H9 (cell line): ENCODE measurements at regions not wholly inside any gene's neighbourhood (a gene's known extent, or its start where the extent isn't known, plus 50 kb on each side); places are given as distances from the start of the nearest gene placed in this dataset.

ENCODE experiments used
- DNase-seq: peaks from one replicate; pipeline ENCODE4 v3.0.0-alpha.2; 2017
- H2AFZ ChIP-seq: one replicate; pipeline ENCODE4 v1.6.1; 2013; ENCODE audit warnings: mild to moderate bottlenecking, low read length, control low read depth, moderate library complexity
- H2AK5ac ChIP-seq: 2 replicates; pipeline ENCODE4 v1.6.1; 2013; ENCODE audit warnings: low read length, control low read depth, mixed read lengths; ENCODE audit not compliant: insufficient read length
- H2BK120ac ChIP-seq: one replicate; pipeline ENCODE4 v1.6.1; 2013; ENCODE audit warnings: low read depth, mild to moderate bottlenecking, low read length, control low read depth, inconsistent platforms; ENCODE audit not compliant: poor library complexity, severe bottlenecking
- H2BK12ac ChIP-seq: 2 replicates; pipeline ENCODE4 v1.6.1; 2013; ENCODE audit warnings: low read length, control low read depth, mixed read lengths, low read depth; ENCODE audit not compliant: insufficient read length
- H2BK15ac ChIP-seq: 2 replicates; pipeline ENCODE4 v1.6.1; 2013; ENCODE audit warnings: low read depth, low read length, control low read depth
- H2BK20ac ChIP-seq: one replicate; pipeline ENCODE4 v1.6.1; 2013; ENCODE audit warnings: low read depth, mild to moderate bottlenecking, low read length, control low read depth, inconsistent platforms; ENCODE audit not compliant: poor library complexity, severe bottlenecking
- H2BK5ac ChIP-seq: 2 replicates; pipeline ENCODE4 v1.6.1; 2013; ENCODE audit warnings: low read length, control low read depth, mixed read lengths; ENCODE audit not compliant: insufficient read length
- H3K14ac ChIP-seq: 2 replicates; pipeline ENCODE4 v1.6.1; 2013; ENCODE audit warnings: low read length, control low read depth; ENCODE audit not compliant: insufficient read depth
- H3K18ac ChIP-seq: 2 replicates; pipeline ENCODE4 v1.6.1; 2013; ENCODE audit warnings: low read depth, mild to moderate bottlenecking, mixed read lengths, low read length, control low read depth; ENCODE audit not compliant: insufficient read length
- H3K23ac ChIP-seq: 2 replicates; pipeline ENCODE4 v1.6.1; 2013; ENCODE audit warnings: low read length, control low read depth, mixed read lengths, low read depth; ENCODE audit not compliant: insufficient read length
- H3K23me2 ChIP-seq: 2 replicates; pipeline ENCODE4 v1.6.1; 2013; ENCODE audit warnings: low read depth, mild to moderate bottlenecking, mixed read lengths, low read length, control low read depth; ENCODE audit not compliant: insufficient read length, poor library complexity, severe bottlenecking
- H3K27ac ChIP-seq: 2 replicates; pipeline ENCODE4 v1.5.1; 2013; ENCODE audit warnings: low read length, control low read depth, mixed read lengths, low read depth; ENCODE audit not compliant: insufficient read length
- H3K27me3 ChIP-seq: 2 replicates; pipeline ENCODE4 v1.6.1; 2013; ENCODE audit warnings: low read length, control low read depth, inconsistent platforms; ENCODE audit not compliant: insufficient read depth
- H3K4ac ChIP-seq: 2 replicates; pipeline ENCODE4 v1.6.1; 2013; ENCODE audit warnings: low read depth, mild to moderate bottlenecking, control low read depth, inconsistent platforms, low read length, moderate library complexity
- H3K4me1 ChIP-seq: 2 replicates; pipeline ENCODE4 v1.6.1; 2013; ENCODE audit warnings: low read length, control low read depth, inconsistent platforms; ENCODE audit not compliant: insufficient read depth
- H3K4me2 ChIP-seq: 2 replicates; pipeline ENCODE4 v1.6.1; 2013; ENCODE audit warnings: low read length, control low read depth, mixed read lengths; ENCODE audit not compliant: insufficient read length, insufficient read depth
- H3K56ac ChIP-seq: 2 replicates; pipeline ENCODE4 v1.6.1; 2013; ENCODE audit warnings: low read depth, mild to moderate bottlenecking, mixed read lengths, low read length, control low read depth; ENCODE audit not compliant: insufficient read length
- H3K79me1 ChIP-seq: 2 replicates; pipeline ENCODE4 v1.6.1; 2013; ENCODE audit warnings: low read depth, mild to moderate bottlenecking, moderate library complexity, low read length, control low read depth, inconsistent platforms; ENCODE audit not compliant: insufficient read depth, poor library complexity, severe bottlenecking
- H3K79me2 ChIP-seq: 2 replicates; pipeline ENCODE4 v1.6.1; 2013; ENCODE audit warnings: low read length, control low read depth, inconsistent platforms; ENCODE audit not compliant: insufficient read depth
- H3K9ac ChIP-seq: 2 replicates; pipeline ENCODE4 v1.6.1; 2013; ENCODE audit warnings: low read length, control low read depth, mixed read lengths; ENCODE audit not compliant: insufficient read length; ENCODE audit errors: extremely low read depth
- H3K9me3 ChIP-seq: one replicate; pipeline ENCODE4 v1.6.1; 2013; ENCODE audit warnings: low read depth, low read length, inconsistent platforms; ENCODE audit not compliant: control insufficient read depth
- H3T11ph ChIP-seq: one replicate; pipeline ENCODE4 v1.6.1; 2013; ENCODE audit warnings: mild to moderate bottlenecking, low read length, control low read depth, inconsistent platforms
- H4K20me1 ChIP-seq: one replicate; pipeline ENCODE4 v1.6.1; 2013; ENCODE audit not compliant: control insufficient read depth, insufficient read length, insufficient read depth
- H4K5ac ChIP-seq: 2 replicates; pipeline ENCODE4 v1.6.1; 2013; ENCODE audit warnings: low read depth, mild to moderate bottlenecking, mixed read lengths, low read length, control low read depth; ENCODE audit not compliant: insufficient read length
- H4K8ac ChIP-seq: replicated peaks from 2 replicates; pipeline ENCODE4 v1.6.1; 2013; ENCODE audit warnings: low read length, control low read depth, mixed read lengths, low read depth; ENCODE audit not compliant: insufficient read length
- H4K91ac ChIP-seq: 2 replicates; pipeline ENCODE4 v1.6.1; 2013; ENCODE audit warnings: low read depth, mild to moderate bottlenecking, moderate library complexity, mixed read lengths, low read length, control low read depth; ENCODE audit not compliant: insufficient read length
- H3K27ac Mint-ChIP-seq, 3 experiments: 2 replicates in 2 of 3; 3 replicates in 1 of 3; pipeline ENCODE4 v1.8.0; 2020 to 2021; ENCODE audit warnings: mixed read lengths in 3 of 3, mild to moderate bottlenecking in 1 of 3, moderate library complexity in 1 of 3
- H3K27me3 Mint-ChIP-seq: 2 replicates; pipeline ENCODE4 v1.8.0; 2021; ENCODE audit warnings: low read depth, mild to moderate bottlenecking, moderate library complexity, mixed read lengths
- H3K36me3 Mint-ChIP-seq, 3 experiments: 2 replicates in 2 of 3; 3 replicates in 1 of 3; pipeline ENCODE4 v1.8.0; 2020 to 2021; ENCODE audit warnings: low read depth in 3 of 3, mixed read lengths in 3 of 3; ENCODE audit not compliant: insufficient read depth in 1 of 3
- H3K4me1 Mint-ChIP-seq, 2 experiments: 2 replicates each; pipeline ENCODE4 v1.8.0; 2020; ENCODE audit warnings: mixed read lengths in 2 of 2
- H3K4me3 Mint-ChIP-seq, 2 experiments: 2 replicates in 1 of 2; 3 replicates in 1 of 2; pipeline ENCODE4 v1.8.0; 2020 to 2021; ENCODE audit warnings: mild to moderate bottlenecking in 2 of 2, mixed read lengths in 2 of 2, moderate library complexity in 1 of 2
- H3K9me3 Mint-ChIP-seq, 2 experiments: 2 replicates in 1 of 2; 3 replicates in 1 of 2; pipeline ENCODE4 v1.8.0; 2020; ENCODE audit warnings: mild to moderate bottlenecking in 2 of 2, mixed read lengths in 2 of 2, moderate library complexity in 1 of 2
- CTCF ChIP-seq: fragments of 200-600 bp; sonication (generic); conservative IDR thresholded peaks from 3 replicates; pipeline ENCODE4 v1.8.0; 2021; ENCODE audit warnings: antibody characterized with exemption, mild to moderate bottlenecking
- WGBS: extraction: QIAGEN DNeasy Blood & Tissue Kit; methylation state at CpG from one replicate; pipeline ENCODE4 v1.1.7; 2013; ENCODE audit warnings: missing lambda C conversion rate, low lambda C conversion rate, mixed read lengths; ENCODE audit not compliant: insufficient read length; ENCODE audit errors: extremely low coverage; 5-methylcytosine and 5-hydroxymethylcytosine counted together

GRCh38 chr7:54825368-54825767 is 66.4 kb upstream of the SEC61G start:
- Histone ChIP-seq H3K79me2 (no peaks in the 10 kb centered on the region), H3K79me1 (no peaks in the 10 kb centered on the region), H3K27me3 (no peaks in the 10 kb centered on the region), H3K4me1 (no peaks in the 10 kb centered on the region), H4K5ac (no peak overlapping the region), H2BK12ac (no peak overlapping the region), H2AK5ac (no peak overlapping the region), H3K27ac (no peak overlapping the region), H3K56ac (no peak overlapping the region), H2BK15ac (no peak overlapping the region), H3K9ac (no peak overlapping the region), H2BK20ac (no peak overlapping the region), H4K91ac (no peak overlapping the region), H2AFZ (no peak overlapping the region), H4K8ac (no peak overlapping the region), H2BK5ac (no peak overlapping the region), H3K4ac (no peak overlapping the region), H3K14ac (no peak overlapping the region), H2BK120ac (no peak overlapping the region), H3K9me3 (no peaks in the 10 kb centered on the region), H3K18ac (no peak overlapping the region), H3K23me2 (no peaks in the 10 kb centered on the region), H4K20me1 (no peaks in the 10 kb centered on the region), H3T11ph (no peak overlapping the region), H3K23ac (no peak overlapping the region), H3K4me2 (no peak overlapping the region)
- no peak for DNase-seq
- no peaks in the 10 kb centered on the region for H3K27me3 Mint-ChIP-seq
- no peak overlapping the region for H3K4me3 Mint-ChIP-seq
- no CpG with 5 or more reads among the region's 3 CpGs for WGBS
- no peak for TF ChIP-seq CTCF
- H3K4me1 Mint-ChIP-seq = 0 out of 4 replicates have a peak, but pooled peaks cover 0 to 4% of the 10 kb centered on the region in 2 experiments
- no peak overlapping the region for H3K27ac Mint-ChIP-seq
- H3K36me3 Mint-ChIP-seq = peaks cover 3 to 15% (median 7%) of the 10 kb centered on the region in 3 experiments; a peak in 4 of 7 replicates
- H3K9me3 Mint-ChIP-seq = peaks cover 14 to 25% of the 10 kb centered on the region in 2 experiments; a peak in 4 of 5 replicates
